ENCODE measurements at regions not wholly inside any gene's neighbourhood (a gene's known extent, or its start where the extent isn't known, plus 50 kb on each side); places are given as distances from the start of the nearest gene placed in this dataset.

GRCh38 chr2:142544173-142544572 lies 333.3 kb upstream of the KYNU start:
- H3K27me3 ChIP-seq (ENCODE audit: insufficient read depth in 3 of 3, low read length in 2 of 3) = no peaks in the 10 kb centered on the region
- ATAC-seq = no peak
- 59 to 93% (median 93%) methylated on average over 4 of the region's 4 CpGs for WGBS, 3 donors
- intact Hi-C loops (cut with DNase I) = no loop called here
- H3K4me1 ChIP-seq = no peaks in the 10 kb centered on the region
- TF ChIP-seq CTCF (IDR thresholded peaks at IDR 0.05) = no peak
- H3K9me3 ChIP-seq = peaks cover 2% of the 10 kb centered on the region
- H3K4me3 ChIP-seq = no peak overlapping the region
- no peaks in the 10 kb centered on the region for H3K36me3 ChIP-seq (ENCODE audit: insufficient read depth in 1 of 2, low read depth in 1 of 2)
- H3K27ac ChIP-seq = no peak overlapping the region
- DNase-seq = no peak

GRCh38 chr2:142542431-142542910 lies 335.0 kb upstream of the KYNU start:
- Histone ChIP-seq H3K27ac (no peak overlapping the region), H3K9me3 (no peaks in the 10 kb centered on the region), H3K4me3 (no peak overlapping the region), H3K36me3 (ENCODE audit: insufficient read depth in 1 of 2, low read depth in 1 of 2) (no peaks in the 10 kb centered on the region), H3K27me3 (ENCODE audit: insufficient read depth in 3 of 3, low read length in 2 of 3) (no peaks in the 10 kb centered on the region), H3K4me1 (no peaks in the 10 kb centered on the region)
- WGBS, 3 donors = 52 to 69% (median 53%) methylated on average over 1 of the region's 1 CpG
- intact Hi-C loops (cut with DNase I) = no loop called here
- DNase-seq (no peak), ATAC-seq (no peak)
- TF ChIP-seq CTCF (IDR thresholded peaks at IDR 0.05) = no peak

- Histone ChIP-seq H3K4me1 (no peaks in the 10 kb centered on the region), H3K27ac (no peak overlapping the region), H3K9me3 (no peaks in the 10 kb centered on the region), H3K36me3 (ENCODE audit: insufficient read depth in 1 of 2, low read depth in 1 of 2) (no peaks in the 10 kb centered on the region), H3K27me3 (ENCODE audit: insufficient read depth in 3 of 3, low read length in 2 of 3) (no peaks in the 10 kb centered on the region), H3K4me3 (no peak overlapping the region)
- no peak for ATAC-seq
- 87 to 92% (median 87%) methylated on average over 6 of the region's 6 CpGs for WGBS, 3 donors
- no peak for TF ChIP-seq CTCF (IDR thresholded peaks at IDR 0.05)
- no peak for DNase-seq
- intact Hi-C loops (cut with DNase I) = no loop called here
Observed at GRCh38 chr2:142536966-142537365, 340.5 kb upstream of the KYNU start.

- no peak for DNase-seq
- Histone ChIP-seq H3K9me3 (no peaks in the 10 kb centered on the region), H3K27ac (no peak overlapping the region), H3K36me3 (ENCODE audit: insufficient read depth in 1 of 2, low read depth in 1 of 2) (no peaks in the 10 kb centered on the region), H3K4me3 (no peak overlapping the region), H3K27me3 (ENCODE audit: insufficient read depth in 3 of 3, low read length in 2 of 3) (no peaks in the 10 kb centered on the region), H3K4me1 (no peaks in the 10 kb centered on the region)
- intact Hi-C loops (cut with DNase I) = no loop called here
- ATAC-seq = no peak
- TF ChIP-seq CTCF (IDR thresholded peaks at IDR 0.05) = no peak
- WGBS, 3 donors = 62 to 75% (median 70%) methylated on average over 6 of the region's 6 CpGs
Observed at GRCh38 chr2:142536492-142536891, 341.0 kb upstream of the KYNU start.

GRCh38 chr2:142535311-142535710 lies 342.2 kb upstream of the KYNU start:
- Histone ChIP-seq H3K27me3 (ENCODE audit: insufficient read depth in 3 of 3, low read length in 2 of 3) (no peaks in the 10 kb centered on the region), H3K9me3 (no peaks in the 10 kb centered on the region), H3K36me3 (ENCODE audit: insufficient read depth in 1 of 2, low read depth in 1 of 2) (no peaks in the 10 kb centered on the region), H3K4me3 (no peak overlapping the region), H3K4me1 (no peaks in the 10 kb centered on the region), H3K27ac (no peak overlapping the region)
- intact Hi-C loops (cut with DNase I) = no loop called here
- TF ChIP-seq CTCF (IDR thresholded peaks at IDR 0.05) = no peak
- no peak for DNase-seq
- no peak for ATAC-seq
